ENCODE measurements at regions not wholly inside any gene's neighbourhood (a gene's known extent, or its start where the extent isn't known, plus 50 kb on each side); places are given as distances from the start of the nearest gene placed in this dataset.
A peak's percentile ranks its signal among the peaks of the same experiment; 100 is the strongest.

DNA sequence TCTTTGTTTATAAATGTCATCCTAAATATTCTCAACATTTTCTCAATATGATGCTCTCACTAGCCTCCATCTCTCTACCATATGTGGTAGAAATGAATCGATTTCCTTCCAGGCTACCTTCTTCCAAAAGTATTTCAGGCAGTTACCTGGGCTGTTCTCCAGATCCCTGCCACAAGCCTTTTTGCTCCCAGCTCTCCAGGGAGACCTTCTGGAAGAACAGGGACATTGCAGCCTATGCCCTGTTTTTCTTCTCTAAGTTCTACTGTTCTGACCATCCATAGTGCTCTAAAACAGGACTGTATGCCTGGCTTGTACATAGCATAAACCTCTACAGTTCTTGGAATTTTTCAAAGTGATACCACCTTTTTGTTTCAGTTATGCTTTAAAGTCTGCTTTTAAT, 552.8 kb downstream of the ANKRD7 start:
- no peak for ATAC-seq (ENCODE audit: low FRiP score)
- intact Hi-C loops (cut with DNase I): no loop called here
- H3K36me3 ChIP-seq (ENCODE audit: control insufficient read depth in 1 of 2, insufficient read depth in 2 of 2, low read length in 1 of 2): no peaks in the 10 kb centered on the region
- no peak overlapping the region for H3K4me3 ChIP-seq (ENCODE audit: low read length in 2 of 2)
- H3K9me3 ChIP-seq (ENCODE audit: control insufficient read depth, low read length): no peaks in the 10 kb centered on the region
- 54 to 56% methylated on average over 1 of the region's 1 CpG for WGBS, 2 donors
- no peaks in the 10 kb centered on the region for H3K27me3 ChIP-seq (ENCODE audit: control insufficient read depth in 1 of 2, insufficient read depth in 2 of 2, low read length in 1 of 2)
- DNase-seq: no peak
- no peak overlapping the region for H3K27ac ChIP-seq (ENCODE audit: low read depth in 1 of 2, low read length in 2 of 2)
- H3K4me1 ChIP-seq (ENCODE audit: control insufficient read depth in 1 of 2, insufficient read depth in 2 of 2, low read length in 2 of 2): no peaks in the 10 kb centered on the region

DNA sequence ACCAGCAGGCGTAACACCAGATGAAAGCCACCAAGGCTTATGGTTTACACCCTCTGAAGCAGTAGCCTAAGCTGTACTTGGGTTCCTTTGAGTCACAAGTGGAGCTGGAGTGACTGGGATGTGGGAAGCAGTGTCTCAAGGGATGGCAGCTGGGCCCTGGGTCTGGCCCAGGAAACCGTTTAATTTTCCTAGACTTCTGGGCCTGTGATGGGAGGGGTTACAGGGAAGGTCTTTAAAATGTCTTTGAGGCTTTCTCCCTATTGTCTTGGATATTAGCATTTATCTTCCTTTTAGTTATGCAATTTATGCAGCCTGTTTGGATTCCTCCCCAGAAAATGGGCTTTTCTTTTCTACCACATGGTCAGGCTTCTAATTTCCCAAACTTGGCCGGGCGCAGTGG, 568.2 kb downstream of the ANKRD7 start:
- Histone ChIP-seq H3K4me3 (ENCODE audit: low read length in 2 of 2) (no peak overlapping the region), H3K27me3 (ENCODE audit: control insufficient read depth in 1 of 2, insufficient read depth in 2 of 2, low read length in 1 of 2) (no peaks in the 10 kb centered on the region), H3K27ac (ENCODE audit: low read depth in 1 of 2, low read length in 2 of 2) (no peak overlapping the region), H3K4me1 (ENCODE audit: control insufficient read depth in 1 of 2, insufficient read depth in 2 of 2, low read length in 2 of 2) (peaks cover 0 to 2% of the 10 kb centered on the region in 2 donors), H3K9me3 (ENCODE audit: control insufficient read depth, low read length) (no peaks in the 10 kb centered on the region), H3K36me3 (ENCODE audit: control insufficient read depth in 1 of 2, insufficient read depth in 2 of 2, low read length in 1 of 2) (no peaks in the 10 kb centered on the region)
- intact Hi-C loops (cut with DNase I): no loop called here
- 93 to 94% methylated on average over 4 of the region's 4 CpGs for WGBS, 2 donors
- no peak for DNase-seq
- ATAC-seq (ENCODE audit: low FRiP score): no peak

DNA sequence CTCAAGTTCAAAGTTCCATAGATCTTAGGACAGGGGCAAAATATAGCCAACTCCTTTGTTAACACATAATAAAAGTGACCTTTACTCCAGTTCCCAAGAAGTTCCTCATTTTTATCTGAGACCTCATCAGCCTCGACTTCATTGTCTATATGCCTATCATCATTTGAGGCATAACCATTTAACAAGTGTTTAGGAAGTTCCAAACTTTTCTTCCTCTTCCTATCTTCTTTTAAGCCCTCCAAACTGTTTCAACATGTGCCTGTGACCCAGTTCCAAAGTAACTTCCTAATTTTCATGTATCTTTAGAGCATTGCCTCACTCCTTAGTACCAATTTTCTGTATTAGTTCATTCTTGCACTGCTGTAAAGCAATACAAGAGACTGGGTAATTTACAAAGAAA, 569.1 kb downstream of the ANKRD7 start:
- 90 to 94% methylated on average over 1 of the region's 1 CpG for WGBS, 2 donors

DNA sequence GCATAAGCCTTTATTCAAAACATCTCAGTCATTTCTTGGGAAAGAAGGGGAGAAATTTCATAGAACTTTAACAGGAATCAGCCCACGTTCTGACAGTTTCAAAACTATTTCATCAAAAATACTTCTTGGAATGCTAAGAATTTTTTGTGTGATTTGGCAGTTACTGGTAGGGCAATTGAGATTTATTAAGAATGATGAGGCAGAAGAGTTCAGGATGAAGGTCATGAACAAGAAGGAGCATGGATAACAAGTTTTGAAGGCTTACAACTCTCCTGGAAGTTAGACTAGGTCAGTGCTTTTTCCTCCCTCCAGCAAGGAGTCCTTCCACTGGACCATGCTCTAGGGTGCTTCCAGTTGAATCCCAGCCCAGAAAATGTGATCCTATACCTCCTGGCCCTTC, 569.9 kb downstream of the ANKRD7 start:
- peaks cover 0 to 2% of the 10 kb centered on the region in 2 donors for H3K4me1 ChIP-seq (ENCODE audit: control insufficient read depth in 1 of 2, insufficient read depth in 2 of 2, low read length in 2 of 2)

More for the DNA sequence above, 569.1 kb downstream of the ANKRD7 start:
- Histone ChIP-seq H3K4me1 (ENCODE audit: control insufficient read depth in 1 of 2, insufficient read depth in 2 of 2, low read length in 2 of 2) (peaks cover 0 to 2% of the 10 kb centered on the region in 2 donors), H3K27ac (ENCODE audit: low read depth in 1 of 2, low read length in 2 of 2) (no peak overlapping the region), H3K27me3 (ENCODE audit: control insufficient read depth in 1 of 2, insufficient read depth in 2 of 2, low read length in 1 of 2) (no peaks in the 10 kb centered on the region), H3K4me3 (ENCODE audit: low read length in 2 of 2) (no peak overlapping the region), H3K36me3 (ENCODE audit: control insufficient read depth in 1 of 2, insufficient read depth in 2 of 2, low read length in 1 of 2) (no peaks in the 10 kb centered on the region), H3K9me3 (ENCODE audit: control insufficient read depth, low read length) (no peaks in the 10 kb centered on the region)
- intact Hi-C loops (cut with DNase I): no loop called here
- ATAC-seq (ENCODE audit: low FRiP score) (no peak), DNase-seq (no peak)

DNA sequence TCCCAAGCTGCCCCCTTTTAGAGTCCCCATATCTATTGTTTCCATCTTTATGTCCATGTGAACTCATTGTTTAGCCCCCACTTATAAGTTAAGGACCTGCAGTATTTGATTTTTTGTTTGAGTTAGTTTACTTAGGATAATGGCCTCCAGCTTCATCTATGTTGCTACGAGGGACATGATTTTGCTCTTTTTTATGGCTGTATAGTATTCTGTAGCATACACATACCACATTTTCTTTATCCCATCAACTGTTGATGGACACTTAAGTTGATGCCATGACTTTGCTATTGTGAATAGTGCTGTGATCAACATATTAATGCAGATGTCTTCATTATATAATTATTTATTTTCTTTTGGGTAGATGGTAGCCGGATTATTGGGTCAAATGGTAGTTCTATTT, 576.9 kb downstream of the ANKRD7 start:
- intact Hi-C loops (cut with DNase I): no loop called here
- Histone ChIP-seq H3K4me3 (ENCODE audit: low read length in 2 of 2) (no peak overlapping the region), H3K4me1 (ENCODE audit: control insufficient read depth in 1 of 2, insufficient read depth in 2 of 2, low read length in 2 of 2) (peaks cover 0 to 2% of the 10 kb centered on the region in 2 donors), H3K36me3 (ENCODE audit: control insufficient read depth in 1 of 2, insufficient read depth in 2 of 2, low read length in 1 of 2) (no peaks in the 10 kb centered on the region), H3K9me3 (ENCODE audit: control insufficient read depth, low read length) (no peaks in the 10 kb centered on the region), H3K27me3 (ENCODE audit: control insufficient read depth in 1 of 2, insufficient read depth in 2 of 2, low read length in 1 of 2) (no peaks in the 10 kb centered on the region), H3K27ac (ENCODE audit: low read depth in 1 of 2, low read length in 2 of 2) (no peak overlapping the region)
- DNase-seq: no peak
- no peak for ATAC-seq (ENCODE audit: low FRiP score)
- 90 to 96% methylated on average over 2 of the region's 2 CpGs for WGBS, 2 donors

More for the DNA sequence above, 569.9 kb downstream of the ANKRD7 start:
- ATAC-seq (ENCODE audit: low FRiP score) (no peak), DNase-seq (no peak)
- intact Hi-C loops (cut with DNase I): no loop called here
- Histone ChIP-seq H3K27ac (ENCODE audit: low read depth in 1 of 2, low read length in 2 of 2) (no peak overlapping the region), H3K9me3 (ENCODE audit: control insufficient read depth, low read length) (no peaks in the 10 kb centered on the region), H3K27me3 (ENCODE audit: control insufficient read depth in 1 of 2, insufficient read depth in 2 of 2, low read length in 1 of 2) (no peaks in the 10 kb centered on the region), H3K36me3 (ENCODE audit: control insufficient read depth in 1 of 2, insufficient read depth in 2 of 2, low read length in 1 of 2) (no peaks in the 10 kb centered on the region), H3K4me3 (ENCODE audit: low read length in 2 of 2) (no peak overlapping the region)
- WGBS, 2 donors: 0 to 6% methylated on average over 1 of the region's 1 CpG

DNA sequence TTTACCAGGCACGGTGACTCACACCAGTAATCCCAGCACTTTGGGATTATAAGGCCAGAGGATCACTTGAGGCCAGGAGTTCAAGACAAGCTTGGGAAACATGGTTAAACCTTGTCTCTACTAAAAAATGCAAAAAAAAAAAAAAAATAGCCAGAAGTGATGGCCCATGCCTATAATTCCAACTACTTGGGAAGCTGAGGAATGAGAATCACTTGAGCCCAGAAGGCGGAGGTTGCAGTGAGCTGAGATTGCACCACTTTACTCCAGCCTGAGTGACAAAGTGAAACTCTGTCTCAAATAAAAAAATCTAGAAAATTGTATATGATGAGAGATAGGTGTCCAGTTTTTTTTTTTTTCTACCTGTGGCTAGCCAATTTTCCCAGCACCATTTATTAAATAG, 578.2 kb downstream of the ANKRD7 start:
- no peak for ATAC-seq (ENCODE audit: low FRiP score)
- intact Hi-C loops (cut with DNase I): no loop called here
- H3K27ac ChIP-seq (ENCODE audit: low read depth in 1 of 2, low read length in 2 of 2): no peak overlapping the region
- H3K4me1 ChIP-seq (ENCODE audit: control insufficient read depth in 1 of 2, insufficient read depth in 2 of 2, low read length in 2 of 2): no peaks in the 10 kb centered on the region
- no peaks in the 10 kb centered on the region for H3K36me3 ChIP-seq (ENCODE audit: control insufficient read depth in 1 of 2, insufficient read depth in 2 of 2, low read length in 1 of 2)
- no peaks in the 10 kb centered on the region for H3K9me3 ChIP-seq (ENCODE audit: control insufficient read depth, low read length)
- no peak overlapping the region for H3K4me3 ChIP-seq (ENCODE audit: low read length in 2 of 2)
- 95 to 97% methylated on average over 2 of the region's 2 CpGs for WGBS, 2 donors
- DNase-seq: no peak
- H3K27me3 ChIP-seq (ENCODE audit: control insufficient read depth in 1 of 2, insufficient read depth in 2 of 2, low read length in 1 of 2): no peaks in the 10 kb centered on the region

DNA sequence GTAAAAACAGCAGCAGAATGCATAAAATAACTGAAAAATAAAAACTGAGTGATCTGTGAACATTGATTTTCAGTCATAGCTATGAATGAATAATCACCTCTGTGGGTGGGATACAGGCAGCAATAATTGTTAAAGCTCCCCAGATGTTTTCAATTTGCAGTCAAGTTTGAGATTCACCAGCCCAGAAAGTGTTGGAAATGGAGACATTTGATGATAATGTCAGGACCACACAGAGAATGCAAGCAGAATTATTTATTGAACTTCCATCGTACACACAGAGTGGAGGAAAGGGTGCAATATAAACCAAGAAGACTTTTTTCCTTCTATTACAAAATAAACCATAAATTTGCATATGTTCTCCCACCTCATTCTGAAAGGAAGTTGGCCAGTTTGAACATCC, 601.7 kb downstream of the ANKRD7 start:
- Histone ChIP-seq H3K9me3 (ENCODE audit: control insufficient read depth, low read length) (no peaks in the 10 kb centered on the region), H3K36me3 (ENCODE audit: control insufficient read depth in 1 of 2, insufficient read depth in 2 of 2, low read length in 1 of 2) (no peaks in the 10 kb centered on the region), H3K4me3 (ENCODE audit: low read length in 2 of 2) (no peak overlapping the region), H3K4me1 (ENCODE audit: control insufficient read depth in 1 of 2, insufficient read depth in 2 of 2, low read length in 2 of 2) (no peaks in the 10 kb centered on the region), H3K27ac (ENCODE audit: low read depth in 1 of 2, low read length in 2 of 2) (no peak overlapping the region), H3K27me3 (ENCODE audit: control insufficient read depth in 1 of 2, insufficient read depth in 2 of 2, low read length in 1 of 2) (no peaks in the 10 kb centered on the region)
- intact Hi-C loops (cut with DNase I): no loop called here
- ATAC-seq (ENCODE audit: low FRiP score): no peak
- WGBS, 2 donors: 34 to 44% methylated on average over 1 of the region's 1 CpG
- no peak for DNase-seq

DNA sequence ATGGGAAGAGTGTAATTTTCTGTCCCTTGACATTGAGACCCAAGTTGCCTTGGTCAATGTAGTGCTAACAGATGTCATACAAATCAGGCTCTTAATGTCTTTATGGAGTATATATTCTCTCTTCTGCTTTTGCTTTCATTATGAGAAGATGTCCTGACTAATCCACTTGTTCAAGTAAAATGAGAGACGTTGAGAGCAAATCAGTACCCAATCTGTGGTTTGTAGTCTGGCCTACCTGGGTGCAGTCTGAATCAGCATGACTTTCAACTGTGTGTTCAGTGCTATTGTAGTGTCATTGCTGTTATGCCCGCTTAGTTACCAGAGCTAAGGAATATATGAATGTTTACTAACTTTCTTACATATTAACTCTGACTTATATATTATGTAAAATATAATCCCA, 612.4 kb downstream of the ANKRD7 start:
- DNase-seq (no peak), ATAC-seq (ENCODE audit: low FRiP score) (no peak)
- Histone ChIP-seq H3K9me3 (ENCODE audit: control insufficient read depth, low read length) (no peaks in the 10 kb centered on the region), H3K4me1 (ENCODE audit: control insufficient read depth in 1 of 2, insufficient read depth in 2 of 2, low read length in 2 of 2) (no peaks in the 10 kb centered on the region), H3K36me3 (ENCODE audit: control insufficient read depth in 1 of 2, insufficient read depth in 2 of 2, low read length in 1 of 2) (no peaks in the 10 kb centered on the region), H3K4me3 (ENCODE audit: low read length in 2 of 2) (no peak overlapping the region), H3K27me3 (ENCODE audit: control insufficient read depth in 1 of 2, insufficient read depth in 2 of 2, low read length in 1 of 2) (no peaks in the 10 kb centered on the region), H3K27ac (ENCODE audit: low read depth in 1 of 2, low read length in 2 of 2) (no peak overlapping the region)
- 83 to 89% methylated on average over 2 of the region's 2 CpGs for WGBS, 2 donors
- intact Hi-C loops (cut with DNase I): no loop called here

DNA sequence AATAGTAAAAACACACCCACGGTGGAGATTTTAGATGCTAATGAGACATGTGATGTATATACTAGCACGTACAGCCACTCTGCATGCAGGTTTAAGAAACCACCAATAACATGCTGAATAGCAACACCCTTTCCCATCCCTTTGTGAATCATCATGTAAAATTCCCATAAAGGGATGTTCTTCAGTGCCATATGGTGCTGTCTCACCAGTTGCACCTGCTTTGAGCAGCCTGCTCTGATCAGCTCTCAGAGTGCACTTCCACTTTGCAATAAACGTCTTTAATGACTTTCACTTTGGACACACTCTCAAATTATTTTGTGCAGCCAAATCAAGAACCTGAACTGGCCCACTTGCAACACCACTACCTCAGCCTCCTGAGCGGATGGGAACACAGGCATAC, 615.0 kb downstream of the ANKRD7 start:
- Histone ChIP-seq H3K4me1 (ENCODE audit: control insufficient read depth in 1 of 2, insufficient read depth in 2 of 2, low read length in 2 of 2) (no peaks in the 10 kb centered on the region), H3K9me3 (ENCODE audit: control insufficient read depth, low read length) (no peaks in the 10 kb centered on the region), H3K4me3 (ENCODE audit: low read length in 2 of 2) (no peak overlapping the region), H3K27ac (ENCODE audit: low read depth in 1 of 2, low read length in 2 of 2) (no peak overlapping the region), H3K36me3 (ENCODE audit: control insufficient read depth in 1 of 2, insufficient read depth in 2 of 2, low read length in 1 of 2) (no peaks in the 10 kb centered on the region), H3K27me3 (ENCODE audit: control insufficient read depth in 1 of 2, insufficient read depth in 2 of 2, low read length in 1 of 2) (no peaks in the 10 kb centered on the region)
- intact Hi-C loops (cut with DNase I): no loop called here
- DNase-seq (no peak), ATAC-seq (ENCODE audit: low FRiP score) (peak; percentile 22)
- 84 to 86% methylated on average over 4 of the region's 4 CpGs for WGBS, 2 donors

Data from aorta (tissue), 5 donors.